ENCODE measurements at regions not wholly inside any gene's neighbourhood (a gene's known extent, or its start where the extent isn't known, plus 50 kb on each side); places are given as distances from the start of the nearest gene placed in this dataset.

DNA sequence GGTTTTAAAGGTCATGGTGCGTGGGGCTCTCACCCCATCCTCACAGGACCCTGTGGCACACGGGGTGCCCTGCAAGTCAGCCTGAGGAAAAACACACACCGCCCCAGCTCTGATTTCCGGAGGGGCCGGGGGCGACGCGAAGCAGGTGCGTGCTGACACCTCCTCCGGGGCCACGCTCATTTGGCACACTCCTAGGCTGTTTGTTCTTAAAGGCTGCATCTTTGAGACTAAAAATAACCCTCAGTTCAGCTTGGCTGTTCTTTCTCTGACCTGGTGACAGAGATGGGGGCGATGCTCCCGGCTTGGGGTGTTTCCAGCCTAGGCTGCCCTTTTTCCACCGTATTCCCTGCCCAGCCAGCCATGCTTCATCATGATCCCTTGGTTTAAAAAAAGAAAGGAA lies 141.5 kb upstream of the TPM1 start:
- TF ChIP-seq ZNF317 (CRISPR knock-in tag; IDR thresholded peaks at IDR 0.05; ENCODE audit: borderline replicate concordance, low read depth): no peak
- TF ChIP-seq IRF1 (CRISPR knock-in tag; IDR thresholded peaks at IDR 0.05): no peak
